Liver (tissue), 3 donors: ENCODE measurements at regions not wholly inside any gene's neighbourhood (a gene's known extent, or its start where the extent isn't known, plus 50 kb on each side); places are given as distances from the start of the nearest gene placed in this dataset.

Source experiments
- EGR1 ChIP-seq, 2 donors: IDR thresholded peaks; 2 replicates each; pipeline ENCODE4 v1.6.1; 2016 to 2018; ENCODE audit warnings: antibody characterized with exemption in 2 of 2, low read depth in 2 of 2
- JUND ChIP-seq, 2 donors: IDR thresholded peaks; 2 replicates each; pipeline ENCODE4 v1.6.1; 2016; ENCODE audit warnings: antibody characterized with exemption in 2 of 2
- RAD21 ChIP-seq, 2 donors: IDR thresholded peaks; 2 replicates each; pipeline ENCODE4 v1.6.1; 2016; ENCODE audit warnings: antibody characterized with exemption in 2 of 2, mild to moderate bottlenecking in 2 of 2
- TF ChIP-seq, protein P1 (sequence below): IDR thresholded peaks from 2 replicates; pipeline ENCODE4 v1.6.1; 2016; ENCODE audit warnings: antibody characterized with exemption, mild to moderate bottlenecking
- TF ChIP-seq, protein P2 (sequence below): fragments of 150-350 bp; IDR thresholded peaks from 2 replicates; pipeline ENCODE4 v1.5.1; 2017; ENCODE audit warnings: improper control_type of control experiment, low read depth, low read length; ENCODE audit not compliant: missing input control
- TF ChIP-seq, protein P3 (sequence below): IDR thresholded peaks from 2 replicates; pipeline ENCODE4 v1.6.1; 2016; ENCODE audit warnings: antibody characterized with exemption
- TF ChIP-seq, protein P4 (sequence below): IDR thresholded peaks from 2 replicates; pipeline ENCODE4 v1.6.1; 2016; ENCODE audit warnings: antibody characterized with exemption
- donor health status: healthy.
- donor health status: healthy.

DNA sequence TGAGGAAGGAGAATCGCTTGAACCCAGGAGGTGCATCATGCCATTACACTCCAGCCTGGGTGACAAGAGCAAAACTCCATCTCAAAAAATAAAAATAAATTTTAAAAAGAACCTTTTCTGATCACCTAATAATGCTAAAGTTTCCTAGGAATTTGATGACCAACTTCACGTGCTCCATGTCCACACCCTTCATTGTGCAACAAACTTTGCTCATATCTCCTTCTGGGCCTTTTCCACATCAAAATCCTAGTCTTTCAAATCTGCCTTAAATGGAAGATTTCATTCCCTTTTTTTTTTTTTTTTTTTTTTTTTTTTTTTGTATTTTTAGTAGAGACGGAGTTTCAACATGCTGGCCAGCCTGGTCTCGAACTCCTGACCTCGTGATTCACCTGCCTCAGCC is 112.5 kb upstream of the LOC128125822 start:
- TF ChIP-seq JUND (IDR thresholded peaks at IDR 0.05) = no peak
- TF ChIP-seq, protein P1, sequence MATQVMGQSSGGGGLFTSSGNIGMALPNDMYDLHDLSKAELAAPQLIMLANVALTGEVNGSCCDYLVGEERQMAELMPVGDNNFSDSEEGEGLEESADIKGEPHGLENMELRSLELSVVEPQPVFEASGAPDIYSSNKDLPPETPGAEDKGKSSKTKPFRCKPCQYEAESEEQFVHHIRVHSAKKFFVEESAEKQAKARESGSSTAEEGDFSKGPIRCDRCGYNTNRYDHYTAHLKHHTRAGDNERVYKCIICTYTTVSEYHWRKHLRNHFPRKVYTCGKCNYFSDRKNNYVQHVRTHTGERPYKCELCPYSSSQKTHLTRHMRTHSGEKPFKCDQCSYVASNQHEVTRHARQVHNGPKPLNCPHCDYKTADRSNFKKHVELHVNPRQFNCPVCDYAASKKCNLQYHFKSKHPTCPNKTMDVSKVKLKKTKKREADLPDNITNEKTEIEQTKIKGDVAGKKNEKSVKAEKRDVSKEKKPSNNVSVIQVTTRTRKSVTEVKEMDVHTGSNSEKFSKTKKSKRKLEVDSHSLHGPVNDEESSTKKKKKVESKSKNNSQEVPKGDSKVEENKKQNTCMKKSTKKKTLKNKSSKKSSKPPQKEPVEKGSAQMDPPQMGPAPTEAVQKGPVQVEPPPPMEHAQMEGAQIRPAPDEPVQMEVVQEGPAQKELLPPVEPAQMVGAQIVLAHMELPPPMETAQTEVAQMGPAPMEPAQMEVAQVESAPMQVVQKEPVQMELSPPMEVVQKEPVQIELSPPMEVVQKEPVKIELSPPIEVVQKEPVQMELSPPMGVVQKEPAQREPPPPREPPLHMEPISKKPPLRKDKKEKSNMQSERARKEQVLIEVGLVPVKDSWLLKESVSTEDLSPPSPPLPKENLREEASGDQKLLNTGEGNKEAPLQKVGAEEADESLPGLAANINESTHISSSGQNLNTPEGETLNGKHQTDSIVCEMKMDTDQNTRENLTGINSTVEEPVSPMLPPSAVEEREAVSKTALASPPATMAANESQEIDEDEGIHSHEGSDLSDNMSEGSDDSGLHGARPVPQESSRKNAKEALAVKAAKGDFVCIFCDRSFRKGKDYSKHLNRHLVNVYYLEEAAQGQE = no peak
- TF ChIP-seq, protein P2, sequence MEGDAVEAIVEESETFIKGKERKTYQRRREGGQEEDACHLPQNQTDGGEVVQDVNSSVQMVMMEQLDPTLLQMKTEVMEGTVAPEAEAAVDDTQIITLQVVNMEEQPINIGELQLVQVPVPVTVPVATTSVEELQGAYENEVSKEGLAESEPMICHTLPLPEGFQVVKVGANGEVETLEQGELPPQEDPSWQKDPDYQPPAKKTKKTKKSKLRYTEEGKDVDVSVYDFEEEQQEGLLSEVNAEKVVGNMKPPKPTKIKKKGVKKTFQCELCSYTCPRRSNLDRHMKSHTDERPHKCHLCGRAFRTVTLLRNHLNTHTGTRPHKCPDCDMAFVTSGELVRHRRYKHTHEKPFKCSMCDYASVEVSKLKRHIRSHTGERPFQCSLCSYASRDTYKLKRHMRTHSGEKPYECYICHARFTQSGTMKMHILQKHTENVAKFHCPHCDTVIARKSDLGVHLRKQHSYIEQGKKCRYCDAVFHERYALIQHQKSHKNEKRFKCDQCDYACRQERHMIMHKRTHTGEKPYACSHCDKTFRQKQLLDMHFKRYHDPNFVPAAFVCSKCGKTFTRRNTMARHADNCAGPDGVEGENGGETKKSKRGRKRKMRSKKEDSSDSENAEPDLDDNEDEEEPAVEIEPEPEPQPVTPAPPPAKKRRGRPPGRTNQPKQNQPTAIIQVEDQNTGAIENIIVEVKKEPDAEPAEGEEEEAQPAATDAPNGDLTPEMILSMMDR = no peak
- TF ChIP-seq, protein P3, sequence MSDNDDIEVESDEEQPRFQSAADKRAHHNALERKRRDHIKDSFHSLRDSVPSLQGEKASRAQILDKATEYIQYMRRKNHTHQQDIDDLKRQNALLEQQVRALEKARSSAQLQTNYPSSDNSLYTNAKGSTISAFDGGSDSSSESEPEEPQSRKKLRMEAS = no peak
- TF ChIP-seq RAD21 (IDR thresholded peaks at IDR 0.05) = no peak
- TF ChIP-seq, protein P4, sequence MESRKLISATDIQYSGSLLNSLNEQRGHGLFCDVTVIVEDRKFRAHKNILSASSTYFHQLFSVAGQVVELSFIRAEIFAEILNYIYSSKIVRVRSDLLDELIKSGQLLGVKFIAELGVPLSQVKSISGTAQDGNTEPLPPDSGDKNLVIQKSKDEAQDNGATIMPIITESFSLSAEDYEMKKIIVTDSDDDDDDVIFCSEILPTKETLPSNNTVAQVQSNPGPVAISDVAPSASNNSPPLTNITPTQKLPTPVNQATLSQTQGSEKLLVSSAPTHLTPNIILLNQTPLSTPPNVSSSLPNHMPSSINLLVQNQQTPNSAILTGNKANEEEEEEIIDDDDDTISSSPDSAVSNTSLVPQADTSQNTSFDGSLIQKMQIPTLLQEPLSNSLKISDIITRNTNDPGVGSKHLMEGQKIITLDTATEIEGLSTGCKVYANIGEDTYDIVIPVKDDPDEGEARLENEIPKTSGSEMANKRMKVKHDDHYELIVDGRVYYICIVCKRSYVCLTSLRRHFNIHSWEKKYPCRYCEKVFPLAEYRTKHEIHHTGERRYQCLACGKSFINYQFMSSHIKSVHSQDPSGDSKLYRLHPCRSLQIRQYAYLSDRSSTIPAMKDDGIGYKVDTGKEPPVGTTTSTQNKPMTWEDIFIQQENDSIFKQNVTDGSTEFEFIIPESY = no peak
- TF ChIP-seq EGR1 (IDR thresholded peaks at IDR 0.05; ENCODE audit: low read depth in 2 of 2) = no peak
